ENCODE measurements at regions not wholly inside any gene's neighbourhood (a gene's known extent, or its start where the extent isn't known, plus 50 kb on each side); places are given as distances from the start of the nearest gene placed in this dataset.

GRCh38 chr1:200336101-200336845 is 73.6 kb downstream of the ZNF281 start:
- peak overlapping the region; percentile 52 for H3K27ac ChIP-seq (ENCODE audit: low read depth, low read length)
- no peaks in the 10 kb centered on the region for H3K27me3 ChIP-seq (ENCODE audit: insufficient read depth, low read length)
- no peaks in the 10 kb centered on the region for H3K27me3 Mint-ChIP-seq (ENCODE audit: low read depth, unreplicated experiment)
- peaks cover 21% of the 10 kb centered on the region for H3K4me1 Mint-ChIP-seq (ENCODE audit: low read depth, unreplicated experiment)
- no peak overlapping the region for H3K4me3 ChIP-seq (ENCODE audit: insufficient read depth, low read depth, low read length)
- H3K4me3 Mint-ChIP-seq (ENCODE audit: unreplicated experiment), result no peak overlapping the region
- H3K9me3 ChIP-seq (ENCODE audit: insufficient read depth, low read depth, low read length), result no peaks in the 10 kb centered on the region
- peak overlapping the region; percentile 39 for H3K9ac ChIP-seq (ENCODE audit: low read length)
- no peaks in the 10 kb centered on the region for H3K36me3 ChIP-seq (ENCODE audit: insufficient read depth, low read length)
- no peaks in the 10 kb centered on the region for H4K20me1 ChIP-seq (ENCODE audit: insufficient read depth, low read length)
- H3K36me3 Mint-ChIP-seq (ENCODE audit: low read depth, unreplicated experiment), result no peaks in the 10 kb centered on the region
- H3K4me2 ChIP-seq (ENCODE audit: low read length), result peak overlapping the region; percentile 51
- DNase-seq (ENCODE audit: low read depth) (peak; percentile 85), FAIRE-seq (no peak)
- peaks cover 10% of the 10 kb centered on the region for H3K4me1 ChIP-seq (ENCODE audit: insufficient read depth, low read length)
- no peaks in the 10 kb centered on the region for H3K79me2 ChIP-seq (ENCODE audit: insufficient read depth, low read length)
- no peak for TF ChIP-seq CTCF (IDR thresholded peaks at IDR 0.05; ENCODE audit: insufficient read depth, low read depth, low read length)
- TF ChIP-seq EZH2 (IDR thresholded peaks at IDR 0.05; ENCODE audit: insufficient read depth, low read length), result no peak
- H3K27ac Mint-ChIP-seq (ENCODE audit: unreplicated experiment), result peak overlapping the region; percentile 67
- H3K9me3 Mint-ChIP-seq (ENCODE audit: unreplicated experiment), result no peaks in the 10 kb centered on the region
- no peak overlapping the region for H2AFZ ChIP-seq (ENCODE audit: low read depth, low read length)

DNA sequence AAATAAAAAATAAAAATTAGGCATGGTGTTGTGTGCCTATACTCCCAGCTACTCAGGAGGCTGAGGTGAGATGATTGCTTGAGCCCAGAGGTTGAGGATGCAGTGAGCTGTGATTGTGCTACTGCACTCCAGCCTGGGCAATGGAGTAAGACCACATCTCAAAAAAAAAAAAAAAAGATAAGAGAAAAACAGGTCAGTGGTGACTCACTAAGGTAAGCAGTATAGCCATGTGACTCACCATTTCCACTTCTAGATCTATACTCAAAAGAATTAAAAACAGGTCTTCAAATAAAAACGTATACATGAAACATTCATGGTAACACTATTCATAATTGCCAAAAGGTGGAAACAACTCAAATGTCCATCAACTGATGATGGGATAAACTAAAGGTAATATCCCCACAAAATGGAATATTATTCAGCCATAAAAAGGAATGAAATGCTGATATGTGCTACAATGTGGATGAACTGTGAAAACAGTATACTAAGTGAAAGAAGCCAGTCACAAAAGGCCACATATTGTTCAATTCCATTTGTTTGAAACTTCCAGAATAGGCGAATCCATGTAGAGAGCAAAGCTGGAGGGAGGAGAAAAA is 75.1 kb downstream of the ZNF281 start:
- H3K36me3 Mint-ChIP-seq (ENCODE audit: low read depth, unreplicated experiment), result no peaks in the 10 kb centered on the region
- H3K27me3 Mint-ChIP-seq (ENCODE audit: low read depth, unreplicated experiment), result no peaks in the 10 kb centered on the region
- Histone ChIP-seq H3K9ac (ENCODE audit: low read length) (no peak overlapping the region), H3K4me2 (ENCODE audit: low read length) (no peak overlapping the region), H3K9me3 (ENCODE audit: insufficient read depth, low read depth, low read length) (no peaks in the 10 kb centered on the region), H3K27ac (ENCODE audit: low read depth, low read length) (no peak overlapping the region), H2AFZ (ENCODE audit: low read depth, low read length) (no peak overlapping the region), H3K36me3 (ENCODE audit: insufficient read depth, low read length) (no peaks in the 10 kb centered on the region), H3K4me3 (ENCODE audit: insufficient read depth, low read depth, low read length) (no peak overlapping the region), H3K4me1 (ENCODE audit: insufficient read depth, low read length) (peaks cover 10% of the 10 kb centered on the region), H3K27me3 (ENCODE audit: insufficient read depth, low read length) (no peaks in the 10 kb centered on the region), H3K79me2 (ENCODE audit: insufficient read depth, low read length) (no peaks in the 10 kb centered on the region), H4K20me1 (ENCODE audit: insufficient read depth, low read length) (no peaks in the 10 kb centered on the region)
- no peak overlapping the region for H3K4me3 Mint-ChIP-seq (ENCODE audit: unreplicated experiment)
- DNase-seq (ENCODE audit: low read depth) (no peak), FAIRE-seq (no peak)
- no peak overlapping the region for H3K27ac Mint-ChIP-seq (ENCODE audit: unreplicated experiment)
- H3K4me1 Mint-ChIP-seq (ENCODE audit: low read depth, unreplicated experiment), result peaks cover 29% of the 10 kb centered on the region
- no peak for TF ChIP-seq CTCF (IDR thresholded peaks at IDR 0.05; ENCODE audit: insufficient read depth, low read depth, low read length)
- no peak for TF ChIP-seq EZH2 (IDR thresholded peaks at IDR 0.05; ENCODE audit: insufficient read depth, low read length)
- no peaks in the 10 kb centered on the region for H3K9me3 Mint-ChIP-seq (ENCODE audit: unreplicated experiment)

DNA sequence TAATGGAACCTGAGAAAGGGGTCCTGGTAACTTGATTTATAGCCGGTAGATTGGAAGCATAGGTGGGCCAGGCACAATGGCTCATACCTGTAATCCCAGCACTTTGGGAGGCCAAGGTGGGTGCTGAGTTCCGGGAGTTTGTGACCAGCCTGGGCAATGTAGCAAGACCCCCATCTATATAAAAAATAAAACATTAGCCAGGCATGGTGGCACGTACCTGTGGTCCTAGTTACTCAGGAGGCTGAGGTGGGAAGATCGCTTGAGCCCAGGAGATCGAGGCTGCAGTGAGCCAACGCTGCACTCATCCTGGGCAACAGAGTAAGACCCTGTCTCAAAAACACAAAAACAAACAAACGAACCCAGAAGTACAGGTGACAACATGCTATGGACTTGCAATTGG is 76.5 kb downstream of the ZNF281 start:
- TF ChIP-seq EZH2 (IDR thresholded peaks at IDR 0.05; ENCODE audit: insufficient read depth, low read length) (no peak), CTCF (IDR thresholded peaks at IDR 0.05; ENCODE audit: insufficient read depth, low read depth, low read length) (no peak)
- Mint-ChIP-seq H3K9me3 (ENCODE audit: unreplicated experiment) (no peaks in the 10 kb centered on the region), H3K36me3 (ENCODE audit: low read depth, unreplicated experiment) (no peaks in the 10 kb centered on the region), H3K4me1 (ENCODE audit: low read depth, unreplicated experiment) (peaks cover 29% of the 10 kb centered on the region), H3K4me3 (ENCODE audit: unreplicated experiment) (no peak overlapping the region), H3K27me3 (ENCODE audit: low read depth, unreplicated experiment) (no peaks in the 10 kb centered on the region), H3K27ac (ENCODE audit: unreplicated experiment) (no peak overlapping the region)
- H3K4me2 ChIP-seq (ENCODE audit: low read length), result no peak overlapping the region
- no peaks in the 10 kb centered on the region for H3K27me3 ChIP-seq (ENCODE audit: insufficient read depth, low read length)
- H3K79me2 ChIP-seq (ENCODE audit: insufficient read depth, low read length), result no peaks in the 10 kb centered on the region
- H3K36me3 ChIP-seq (ENCODE audit: insufficient read depth, low read length), result no peaks in the 10 kb centered on the region
- no peak overlapping the region for H3K9ac ChIP-seq (ENCODE audit: low read length)
- no peaks in the 10 kb centered on the region for H4K20me1 ChIP-seq (ENCODE audit: insufficient read depth, low read length)
- no peak overlapping the region for H3K27ac ChIP-seq (ENCODE audit: low read depth, low read length)
- no peak overlapping the region for H2AFZ ChIP-seq (ENCODE audit: low read depth, low read length)
- H3K9me3 ChIP-seq (ENCODE audit: insufficient read depth, low read depth, low read length), result no peaks in the 10 kb centered on the region
- no peak for DNase-seq (ENCODE audit: low read depth)
- H3K4me3 ChIP-seq (ENCODE audit: insufficient read depth, low read depth, low read length), result no peak overlapping the region
- FAIRE-seq, result no peak
- H3K4me1 ChIP-seq (ENCODE audit: insufficient read depth, low read length), result peaks cover 10% of the 10 kb centered on the region

Data from astrocyte (in vitro differentiated cells and primary cell).